Epithelial cell of proximal tubule (primary cell): ENCODE measurements at regions not wholly inside any gene's neighbourhood (a gene's known extent, or its start where the extent isn't known, plus 50 kb on each side); places are given as distances from the start of the nearest gene placed in this dataset.
"Not testable (repeated sequence)": the region's sequence is repeated elsewhere in the genome, so short reads cannot be mapped to it uniquely, and the experiment has no call there.

ENCODE experiments used
- DNase-seq: peaks from one replicate; pipeline ENCODE4 v3.0.0-alpha.2; 2011; ENCODE audit warnings: low read depth
- H3K4me3 ChIP-seq: 2 replicates; pipeline ENCODE4 v1.5.1; 2011; ENCODE audit warnings: low read depth, mild to moderate bottlenecking, low read length
- TF ChIP-seq, protein P1 (sequence below): conservative IDR thresholded peaks from 2 replicates; pipeline ENCODE4 v1.5.1; 2012; ENCODE audit warnings: low read depth, mild to moderate bottlenecking, low read length

DNA sequence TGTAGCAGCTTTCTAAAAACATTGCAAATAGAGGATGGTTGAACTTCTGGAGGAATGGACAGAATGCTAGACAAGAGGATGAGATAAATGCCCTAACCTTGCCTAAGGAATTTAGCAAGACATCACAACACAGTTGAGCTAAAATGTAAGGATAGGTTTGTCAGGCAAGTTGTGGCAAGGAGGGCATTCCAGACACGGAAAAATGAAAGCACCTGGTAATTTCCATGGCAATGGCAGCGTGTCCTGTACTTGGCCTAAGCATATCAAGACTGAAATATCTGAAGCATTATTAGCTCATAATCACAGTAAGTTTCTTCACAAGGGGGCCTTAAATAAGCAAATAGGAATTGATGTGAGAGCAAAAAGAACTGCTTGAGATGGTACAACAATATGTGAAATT lies 105.1 kb upstream of the USP25 start:
- DNase-seq, result no peak
- TF ChIP-seq, protein P1, sequence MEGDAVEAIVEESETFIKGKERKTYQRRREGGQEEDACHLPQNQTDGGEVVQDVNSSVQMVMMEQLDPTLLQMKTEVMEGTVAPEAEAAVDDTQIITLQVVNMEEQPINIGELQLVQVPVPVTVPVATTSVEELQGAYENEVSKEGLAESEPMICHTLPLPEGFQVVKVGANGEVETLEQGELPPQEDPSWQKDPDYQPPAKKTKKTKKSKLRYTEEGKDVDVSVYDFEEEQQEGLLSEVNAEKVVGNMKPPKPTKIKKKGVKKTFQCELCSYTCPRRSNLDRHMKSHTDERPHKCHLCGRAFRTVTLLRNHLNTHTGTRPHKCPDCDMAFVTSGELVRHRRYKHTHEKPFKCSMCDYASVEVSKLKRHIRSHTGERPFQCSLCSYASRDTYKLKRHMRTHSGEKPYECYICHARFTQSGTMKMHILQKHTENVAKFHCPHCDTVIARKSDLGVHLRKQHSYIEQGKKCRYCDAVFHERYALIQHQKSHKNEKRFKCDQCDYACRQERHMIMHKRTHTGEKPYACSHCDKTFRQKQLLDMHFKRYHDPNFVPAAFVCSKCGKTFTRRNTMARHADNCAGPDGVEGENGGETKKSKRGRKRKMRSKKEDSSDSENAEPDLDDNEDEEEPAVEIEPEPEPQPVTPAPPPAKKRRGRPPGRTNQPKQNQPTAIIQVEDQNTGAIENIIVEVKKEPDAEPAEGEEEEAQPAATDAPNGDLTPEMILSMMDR, result no peak
- H3K4me3 ChIP-seq, result no peak overlapping the region

DNA sequence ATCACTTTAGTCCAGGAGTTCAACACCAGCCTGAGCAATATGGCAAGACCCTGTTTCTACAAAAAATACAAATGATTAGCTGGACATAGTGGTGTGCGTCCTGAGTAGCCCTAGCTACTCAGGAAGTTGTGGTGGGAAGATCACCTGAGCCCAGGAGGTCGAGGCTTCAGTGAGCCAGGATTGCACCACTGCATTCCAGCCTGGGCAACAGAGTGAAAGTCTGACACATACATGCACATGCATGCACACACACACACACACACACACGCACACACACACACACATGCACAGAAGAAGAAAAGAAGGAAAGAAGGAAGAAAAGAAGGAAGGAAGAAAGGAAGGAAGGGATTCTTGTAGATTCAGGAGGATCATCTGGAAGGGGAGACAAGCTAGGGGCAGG lies 104.4 kb upstream of the USP25 start:
- DNase-seq, result no peak
- TF ChIP-seq, protein P1, result no peak
- H3K4me3 ChIP-seq, result no peak overlapping the region

DNA sequence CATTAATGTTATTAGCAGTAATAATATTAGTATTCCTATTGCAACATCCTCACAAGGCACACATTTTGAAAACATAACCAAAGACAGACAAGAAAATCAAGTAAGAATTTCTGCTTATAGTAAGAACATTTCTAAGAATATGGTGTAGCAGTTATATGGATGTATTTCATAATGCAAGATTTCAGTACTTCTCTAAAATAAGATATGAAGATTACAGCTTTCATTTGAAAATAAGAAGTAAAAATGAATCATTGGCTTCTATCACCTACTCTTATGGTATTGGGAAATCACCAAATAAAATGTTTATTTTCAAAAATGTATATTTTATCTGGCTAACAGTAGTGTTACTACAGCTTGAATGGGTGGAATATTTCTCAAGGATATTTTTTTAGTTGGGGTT lies 103.8 kb upstream of the USP25 start:
- H3K4me3 ChIP-seq, result no peak overlapping the region
- TF ChIP-seq, protein P1, result no peak
- no peak for DNase-seq

DNA sequence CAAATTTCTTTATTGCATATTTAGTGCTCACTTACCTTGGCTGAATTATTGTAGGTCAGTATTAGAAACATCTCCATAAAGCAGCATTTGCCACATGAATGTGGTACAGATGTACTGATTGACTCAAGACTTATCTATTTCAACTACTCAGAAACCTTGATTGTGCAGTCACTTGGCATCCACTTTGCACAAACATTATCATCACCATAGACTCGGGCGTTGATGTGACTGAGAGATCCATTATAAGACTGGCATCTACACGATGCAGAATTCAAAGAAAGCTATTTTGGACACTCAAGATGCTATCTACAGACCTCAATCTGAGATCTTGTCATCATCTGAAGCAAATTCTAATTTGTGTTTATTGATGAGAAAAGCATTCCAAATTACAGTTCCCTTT lies 102.8 kb upstream of the USP25 start:
- no peak overlapping the region for H3K4me3 ChIP-seq
- TF ChIP-seq, protein P1, result no peak
- DNase-seq, result no peak

DNA sequence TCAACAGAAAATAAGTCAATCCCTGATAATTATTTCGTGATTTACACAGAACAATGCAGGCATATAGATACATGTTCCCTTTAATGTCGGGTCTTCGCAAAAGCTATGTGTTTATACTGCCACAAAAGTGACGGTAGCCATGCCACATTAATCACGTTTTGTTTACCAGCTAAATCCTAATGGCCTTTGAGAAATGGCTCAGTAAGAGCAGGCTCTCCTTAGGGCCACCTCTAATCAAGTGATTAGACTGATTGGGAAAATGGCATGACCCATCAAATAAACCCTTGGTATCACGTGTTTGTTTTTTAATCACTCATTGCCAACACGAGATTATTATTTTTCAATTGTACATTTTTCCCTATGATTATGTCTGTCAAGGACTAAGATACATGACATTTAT lies 102.0 kb upstream of the USP25 start:
- DNase-seq, result no peak
- H3K4me3 ChIP-seq, result no peak overlapping the region
- TF ChIP-seq, protein P1, result no peak

DNA sequence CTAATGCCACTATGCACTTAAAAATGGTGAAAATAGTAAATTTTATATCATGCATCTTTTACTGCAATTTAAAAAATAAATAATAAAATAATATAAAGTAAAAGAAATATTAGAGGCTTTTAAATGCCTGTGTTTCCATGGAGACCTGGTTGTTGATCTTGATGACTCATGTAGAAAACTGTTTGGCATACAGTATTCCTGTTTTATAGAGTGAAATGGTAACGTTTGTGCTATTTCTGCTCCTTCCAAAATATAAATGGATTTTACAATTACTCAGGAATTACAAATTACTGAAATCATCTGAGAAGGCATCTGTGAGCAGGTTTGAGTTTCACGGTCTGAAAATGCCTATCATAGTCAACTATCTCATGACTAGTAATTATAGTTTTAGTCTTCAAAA lies 98.4 kb upstream of the USP25 start:
- DNase-seq, result no peak
- H3K4me3 ChIP-seq, result no peak overlapping the region
- TF ChIP-seq, protein P1, result no peak

DNA sequence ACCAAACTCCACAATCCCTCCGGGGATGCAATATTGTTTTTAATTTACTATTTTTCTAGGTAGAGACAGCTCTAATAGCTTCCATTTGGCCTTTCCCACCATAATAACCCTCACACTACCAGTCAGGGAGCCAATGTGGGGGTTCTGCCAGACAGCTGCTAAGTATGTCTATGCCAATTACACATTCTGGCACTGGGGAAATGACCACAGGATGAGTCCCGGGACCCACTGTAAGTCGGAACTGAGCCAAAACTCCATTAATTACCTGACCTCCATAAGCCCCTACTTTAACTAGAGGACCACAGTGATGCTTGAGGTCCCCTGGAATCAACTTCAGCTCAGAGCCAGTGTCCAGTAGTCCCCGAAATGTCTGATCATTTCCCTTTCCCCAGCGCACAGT lies 95.2 kb upstream of the USP25 start:
- not testable (repeated sequence) for DNase-seq, H3K4me3 ChIP-seq
